HUES48 (cell line): ENCODE measurements at regions not wholly inside any gene's neighbourhood (a gene's known extent, or its start where the extent isn't known, plus 50 kb on each side); places are given as distances from the start of the nearest gene placed in this dataset.

ENCODE experiments used
- H3K27ac ChIP-seq: one replicate; pipeline ENCODE4 v1.7.0; 2013; ENCODE audit warnings: low read depth, low read length, inconsistent platforms
- H3K27me3 ChIP-seq: 2 replicates; pipeline ENCODE4 v1.6.1; 2013; ENCODE audit warnings: mild to moderate bottlenecking, low read length; ENCODE audit not compliant: control insufficient read depth, insufficient read depth
- H3K36me3 ChIP-seq: 2 replicates; pipeline ENCODE4 v1.6.1; 2013; ENCODE audit warnings: low read length; ENCODE audit not compliant: control insufficient read depth, insufficient read depth
- H3K4me1 ChIP-seq: 2 replicates; pipeline ENCODE4 v1.6.1; 2013; ENCODE audit warnings: mild to moderate bottlenecking, low read length; ENCODE audit not compliant: control insufficient read depth, insufficient read depth
- H3K4me3 ChIP-seq: 2 replicates; pipeline ENCODE4 v1.5.1; 2013; ENCODE audit warnings: mild to moderate bottlenecking, low read depth, low read length
- H3K9ac ChIP-seq: 2 replicates; pipeline ENCODE4 v1.6.1; 2013; ENCODE audit warnings: mild to moderate bottlenecking, low read depth, low read length, moderate library complexity
- H3K9me3 ChIP-seq: 2 replicates; pipeline ENCODE4 v1.6.1; 2013; ENCODE audit warnings: low read length; ENCODE audit not compliant: control insufficient read depth, insufficient read depth

GRCh38 chr5:155750571-155750970 is 576.4 kb upstream of the SGCD start:
- no peak overlapping the region for H3K4me3 ChIP-seq
- H3K9me3 ChIP-seq: no peaks in the 10 kb centered on the region
- no peak overlapping the region for H3K9ac ChIP-seq
- H3K27ac ChIP-seq: no peak overlapping the region
- H3K27me3 ChIP-seq: no peaks in the 10 kb centered on the region
- no peaks in the 10 kb centered on the region for H3K4me1 ChIP-seq
- no peaks in the 10 kb centered on the region for H3K36me3 ChIP-seq

DNA sequence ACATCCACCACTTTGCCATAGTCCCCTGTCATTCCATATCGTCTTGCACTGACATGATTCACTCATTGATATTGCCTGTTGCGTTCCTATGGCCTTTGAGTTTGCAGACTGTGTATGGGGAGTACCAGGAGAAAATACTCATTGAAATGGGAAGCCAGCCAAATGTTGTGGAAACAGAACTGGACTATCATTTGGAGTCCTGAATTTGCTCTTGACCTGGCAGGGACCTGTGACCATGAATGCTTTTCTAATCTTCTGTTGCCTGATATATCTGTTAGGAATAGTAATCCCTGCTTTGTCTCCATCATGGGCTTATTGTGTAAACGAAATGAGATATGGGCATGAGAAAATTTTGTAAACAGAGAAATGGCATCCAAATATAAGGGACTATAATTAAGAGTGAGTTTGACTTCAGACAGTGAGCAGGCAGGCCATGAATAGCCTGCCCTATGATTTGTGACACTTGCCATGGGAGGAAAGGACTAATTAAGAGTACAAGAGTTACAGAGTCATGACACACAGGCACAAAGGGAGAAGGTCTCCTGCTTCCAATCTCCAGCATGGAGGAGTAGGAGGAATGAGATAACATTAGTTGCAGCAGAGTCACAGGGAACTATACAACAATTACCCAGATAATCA is 572.9 kb upstream of the SGCD start:
- Histone ChIP-seq H3K4me3 (no peak overlapping the region), H3K9ac (no peak overlapping the region), H3K27me3 (no peaks in the 10 kb centered on the region), H3K9me3 (no peaks in the 10 kb centered on the region), H3K27ac (no peak overlapping the region), H3K4me1 (no peaks in the 10 kb centered on the region), H3K36me3 (no peaks in the 10 kb centered on the region)

DNA sequence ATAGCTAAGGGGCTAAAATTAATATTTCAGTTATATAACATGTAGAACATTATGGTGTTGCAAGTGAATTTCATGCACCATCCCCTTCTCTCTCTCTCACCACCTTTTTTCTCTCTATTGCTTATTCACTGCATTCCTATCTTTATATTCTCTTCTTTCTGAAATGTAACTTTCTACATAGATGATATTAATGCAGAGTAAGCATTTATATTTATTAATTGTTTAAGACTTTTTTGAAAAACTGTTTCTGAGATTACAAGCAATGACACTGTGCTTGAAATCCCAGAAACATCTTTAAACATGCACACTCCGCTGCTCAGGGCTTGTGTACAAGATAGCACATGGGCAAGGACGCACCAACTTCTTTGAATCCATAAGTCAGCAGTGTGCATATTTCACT is 567.7 kb upstream of the SGCD start:
- Histone ChIP-seq H3K27me3 (no peaks in the 10 kb centered on the region), H3K36me3 (no peaks in the 10 kb centered on the region), H3K4me3 (no peak overlapping the region), H3K4me1 (no peaks in the 10 kb centered on the region), H3K27ac (no peak overlapping the region), H3K9ac (no peak overlapping the region), H3K9me3 (0 out of 2 replicates have a peak, but pooled peaks cover 5% of the 10 kb centered on the region)

GRCh38 chr5:155759984-155760383 is 567.0 kb upstream of the SGCD start:
- Histone ChIP-seq H3K9ac (no peak overlapping the region), H3K27ac (no peak overlapping the region), H3K4me1 (no peaks in the 10 kb centered on the region), H3K4me3 (no peak overlapping the region), H3K27me3 (no peaks in the 10 kb centered on the region), H3K9me3 (0 out of 2 replicates have a peak, but pooled peaks cover 5% of the 10 kb centered on the region), H3K36me3 (no peaks in the 10 kb centered on the region)

DNA sequence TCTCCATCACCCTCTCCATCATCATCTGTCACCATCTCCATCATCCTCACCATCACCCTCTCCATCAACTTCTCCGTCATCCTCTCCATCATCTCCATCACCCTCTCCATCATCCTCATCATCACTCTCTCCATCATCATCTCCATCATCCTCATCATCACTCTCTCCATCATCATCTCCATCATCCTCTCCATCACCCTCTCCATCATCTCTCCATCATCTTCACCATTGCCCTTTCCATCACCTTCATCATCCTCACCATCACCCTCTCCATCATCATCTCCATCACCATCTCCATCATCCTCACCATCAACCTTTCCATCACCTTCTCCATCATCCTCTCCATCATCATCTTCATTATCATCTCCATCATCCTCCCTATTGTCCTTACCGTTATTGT is 565.5 kb upstream of the SGCD start:
- Histone ChIP-seq H3K36me3 (no peaks in the 10 kb centered on the region), H3K4me3 (no peak overlapping the region), H3K4me1 (no peaks in the 10 kb centered on the region), H3K27ac (no peak overlapping the region), H3K27me3 (no peaks in the 10 kb centered on the region), H3K9ac (no peak overlapping the region), H3K9me3 (0 out of 2 replicates have a peak, but pooled peaks cover 5% of the 10 kb centered on the region)

- Histone ChIP-seq H3K9me3 (no peaks in the 10 kb centered on the region), H3K27me3 (no peaks in the 10 kb centered on the region), H3K9ac (no peak overlapping the region), H3K36me3 (no peaks in the 10 kb centered on the region), H3K4me1 (no peaks in the 10 kb centered on the region), H3K4me3 (no peak overlapping the region), H3K27ac (no peak overlapping the region)
Measured at GRCh38 chr5:155765715-155766114, 561.2 kb upstream of the SGCD start.

DNA sequence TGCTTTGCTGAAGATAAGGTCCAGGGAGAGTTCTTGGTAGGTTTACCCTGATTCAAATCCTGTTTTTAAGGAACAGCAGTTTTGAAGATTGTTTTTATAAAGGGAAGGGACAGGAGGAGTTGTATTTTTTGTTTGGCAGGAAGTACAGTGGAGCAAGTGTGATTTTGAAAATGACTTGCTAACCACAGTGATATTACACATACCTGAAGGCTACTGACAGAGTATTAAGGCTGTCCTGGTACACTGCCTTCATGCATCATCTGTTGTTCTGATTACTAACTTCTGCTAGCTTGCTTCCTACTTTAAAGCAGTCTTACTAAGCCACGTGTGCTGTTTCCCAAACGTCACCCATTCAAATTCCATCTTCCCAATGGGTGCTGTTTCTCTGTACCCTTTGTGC is 559.5 kb upstream of the SGCD start:
- Histone ChIP-seq H3K36me3 (no peaks in the 10 kb centered on the region), H3K4me1 (peaks cover 4% of the 10 kb centered on the region), H3K4me3 (no peak overlapping the region), H3K27ac (no peak overlapping the region), H3K9ac (no peak overlapping the region), H3K27me3 (no peaks in the 10 kb centered on the region), H3K9me3 (no peaks in the 10 kb centered on the region)

GRCh38 chr5:155768332-155768731 is 558.6 kb upstream of the SGCD start:
- Histone ChIP-seq H3K27me3 (no peaks in the 10 kb centered on the region), H3K4me3 (no peak overlapping the region), H3K9me3 (no peaks in the 10 kb centered on the region), H3K9ac (no peak overlapping the region), H3K27ac (no peak overlapping the region), H3K36me3 (no peaks in the 10 kb centered on the region), H3K4me1 (peaks cover 10% of the 10 kb centered on the region)

DNA sequence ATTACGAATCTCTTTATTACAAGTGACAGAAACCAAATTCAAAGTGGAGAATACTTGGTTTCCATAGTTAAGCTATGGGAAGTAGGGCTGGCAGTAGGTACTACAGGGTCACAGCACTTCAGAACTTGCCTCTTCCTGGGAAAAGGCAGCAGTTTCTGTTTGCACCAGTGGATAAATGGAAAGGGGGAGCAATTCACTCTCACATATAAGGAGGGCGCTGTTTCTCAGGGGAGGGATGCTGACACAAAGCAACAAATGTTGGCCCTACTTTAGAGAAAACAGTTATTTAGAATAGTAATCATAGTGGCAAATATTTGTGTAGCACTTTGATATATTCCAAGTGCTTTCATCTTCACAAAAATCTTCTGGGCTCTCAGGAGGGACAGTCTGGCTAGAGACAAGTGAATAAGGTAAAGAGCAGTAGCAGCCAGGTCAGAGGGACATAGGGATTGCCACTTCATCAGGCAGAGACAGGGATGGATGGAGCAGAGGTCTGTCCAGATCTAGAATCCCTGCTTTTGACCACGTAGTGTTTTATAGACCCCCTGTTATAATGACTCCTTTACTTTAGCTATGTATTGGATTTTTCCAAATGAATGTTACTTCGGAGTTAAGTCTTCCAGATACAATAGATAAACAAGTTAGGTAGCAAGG is 554.8 kb upstream of the SGCD start:
- H3K9ac ChIP-seq: no peak overlapping the region
- no peak overlapping the region for H3K4me3 ChIP-seq
- H3K27me3 ChIP-seq: no peaks in the 10 kb centered on the region
- no peak overlapping the region for H3K27ac ChIP-seq
- no peaks in the 10 kb centered on the region for H3K36me3 ChIP-seq
- peaks cover 10% of the 10 kb centered on the region for H3K4me1 ChIP-seq
- no peaks in the 10 kb centered on the region for H3K9me3 ChIP-seq

DNA sequence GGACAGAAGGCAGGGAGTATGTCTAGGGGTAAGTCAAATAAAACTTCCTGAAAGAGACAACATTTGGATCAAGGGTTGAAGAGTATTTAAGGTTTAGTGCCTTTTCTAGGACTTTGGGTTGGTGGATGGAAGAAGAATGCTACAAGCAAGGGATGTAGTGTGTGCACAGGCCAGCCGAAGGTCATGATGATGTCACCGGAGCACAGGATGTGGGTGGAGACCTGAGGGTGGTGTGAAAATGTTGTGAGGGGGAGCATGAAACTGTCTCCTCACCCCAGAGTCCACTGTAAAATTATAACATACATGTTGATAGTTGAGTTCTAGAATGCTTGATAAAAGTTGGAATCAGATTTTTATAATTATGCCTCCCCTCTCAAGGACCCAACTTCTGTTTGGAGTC is 553.3 kb upstream of the SGCD start:
- no peaks in the 10 kb centered on the region for H3K36me3 ChIP-seq
- H3K9me3 ChIP-seq: no peaks in the 10 kb centered on the region
- H3K4me3 ChIP-seq: no peak overlapping the region
- no peak overlapping the region for H3K27ac ChIP-seq
- H3K27me3 ChIP-seq: no peaks in the 10 kb centered on the region
- H3K9ac ChIP-seq: no peak overlapping the region
- H3K4me1 ChIP-seq: peaks cover 10% of the 10 kb centered on the region

DNA sequence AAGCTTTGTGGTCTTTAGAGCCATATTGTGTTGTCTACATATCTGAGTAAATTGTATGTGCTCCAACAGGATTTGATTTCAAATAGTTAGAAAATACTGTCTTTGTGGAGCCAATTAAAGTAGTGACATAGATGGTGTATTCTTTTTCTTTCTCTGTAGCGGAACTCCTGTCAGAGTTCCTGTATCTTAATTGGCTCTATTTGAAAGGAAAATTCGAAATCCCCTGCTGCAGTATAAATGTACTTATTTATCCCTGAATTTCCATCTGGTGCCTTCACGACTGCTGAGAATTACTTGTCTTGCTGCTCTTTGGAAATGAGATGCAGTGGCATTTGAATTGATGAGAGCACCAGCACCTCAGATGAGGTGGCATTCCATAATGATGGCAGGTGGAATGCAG is 546.7 kb upstream of the SGCD start:
- Histone ChIP-seq H3K36me3 (no peaks in the 10 kb centered on the region), H3K27me3 (no peaks in the 10 kb centered on the region), H3K4me1 (no peaks in the 10 kb centered on the region), H3K9me3 (no peaks in the 10 kb centered on the region), H3K9ac (no peak overlapping the region), H3K27ac (no peak overlapping the region), H3K4me3 (no peak overlapping the region)
